ENCODE measurements at regions not wholly inside any gene's neighbourhood (a gene's known extent, or its start where the extent isn't known, plus 50 kb on each side); places are given as distances from the start of the nearest gene placed in this dataset.
"Not testable (repeated sequence)": the region's sequence is repeated elsewhere in the genome, so short reads cannot be mapped to it uniquely, and the experiment has no call there.

GRCh38 chrX:138067415-138067814 is 501.5 kb downstream of the ZIC3 start:
- Mint-ChIP-seq H3K4me3 (ENCODE audit: low read depth) (no peak overlapping the region), H3K9me3 (no peaks in the 10 kb centered on the region), H3K4me1 (ENCODE audit: low read depth) (no peaks in the 10 kb centered on the region), H3K27me3 (ENCODE audit: low read depth) (no peaks in the 10 kb centered on the region), H3K36me3 (ENCODE audit: low read depth) (no peaks in the 10 kb centered on the region), H3K27ac (no peak overlapping the region)
- intact Hi-C loops (cut with micrococcal nuclease), result no loop called here
- DNase-seq (ENCODE audit: low spot score), result no peak

DNA sequence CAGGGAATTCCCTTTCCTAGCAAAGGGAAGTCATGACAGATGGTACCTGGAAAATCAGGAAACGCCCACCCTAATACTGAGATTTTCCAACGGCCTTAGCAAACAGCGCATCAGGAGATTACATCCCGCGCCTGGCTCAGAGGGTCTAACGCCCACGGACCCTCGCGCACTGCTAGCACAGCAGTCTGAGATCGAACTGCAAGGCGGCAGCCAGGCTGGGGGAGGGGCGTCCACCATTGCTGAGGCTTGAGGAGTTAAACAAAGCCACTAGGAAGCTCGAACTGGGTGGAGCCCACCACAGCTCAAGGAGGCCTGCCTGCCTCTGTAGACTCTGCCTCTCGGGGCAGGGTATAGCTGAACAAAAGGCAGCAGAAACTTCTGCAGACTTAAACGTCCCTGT is 507.7 kb downstream of the ZIC3 start:
- H3K27me3 Mint-ChIP-seq (ENCODE audit: low read depth), result no peaks in the 10 kb centered on the region
- H3K4me3 Mint-ChIP-seq (ENCODE audit: low read depth), result no peak overlapping the region
- H3K4me1 Mint-ChIP-seq (ENCODE audit: low read depth), result no peaks in the 10 kb centered on the region
- H3K9me3 Mint-ChIP-seq, result no peaks in the 10 kb centered on the region
- DNase-seq (ENCODE audit: low spot score), result no peak
- intact Hi-C loops (cut with micrococcal nuclease), result no loop called here
- H3K27ac Mint-ChIP-seq, result no peak overlapping the region
- H3K36me3 Mint-ChIP-seq (ENCODE audit: low read depth), result no peaks in the 10 kb centered on the region

DNA sequence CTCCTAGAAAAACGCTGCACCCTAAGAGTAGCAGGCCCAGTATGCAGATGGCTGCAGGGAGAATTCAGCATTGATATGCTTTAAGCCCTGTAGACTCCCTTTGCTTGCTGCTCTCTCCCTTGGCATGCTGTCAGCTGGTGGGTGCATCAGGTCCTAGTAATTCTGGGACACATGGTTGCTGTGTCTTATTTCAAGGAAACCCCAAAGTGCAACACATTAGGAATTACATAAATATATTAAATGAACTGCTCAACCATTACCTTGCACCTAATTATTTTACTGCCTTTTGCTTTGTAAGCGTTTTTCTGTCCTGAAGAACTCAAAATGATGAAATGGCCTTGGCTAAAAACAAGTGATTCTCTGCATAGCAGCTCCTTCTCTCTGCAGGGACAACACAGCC is 516.3 kb downstream of the ZIC3 start:
- Mint-ChIP-seq H3K27me3 (ENCODE audit: low read depth) (no peaks in the 10 kb centered on the region), H3K4me1 (ENCODE audit: low read depth) (no peaks in the 10 kb centered on the region), H3K4me3 (ENCODE audit: low read depth) (no peak overlapping the region), H3K36me3 (ENCODE audit: low read depth) (no peaks in the 10 kb centered on the region), H3K9me3 (no peaks in the 10 kb centered on the region), H3K27ac (no peak overlapping the region)
- no peak for DNase-seq (ENCODE audit: low spot score)
- intact Hi-C loops (cut with micrococcal nuclease), result no loop called here

DNA sequence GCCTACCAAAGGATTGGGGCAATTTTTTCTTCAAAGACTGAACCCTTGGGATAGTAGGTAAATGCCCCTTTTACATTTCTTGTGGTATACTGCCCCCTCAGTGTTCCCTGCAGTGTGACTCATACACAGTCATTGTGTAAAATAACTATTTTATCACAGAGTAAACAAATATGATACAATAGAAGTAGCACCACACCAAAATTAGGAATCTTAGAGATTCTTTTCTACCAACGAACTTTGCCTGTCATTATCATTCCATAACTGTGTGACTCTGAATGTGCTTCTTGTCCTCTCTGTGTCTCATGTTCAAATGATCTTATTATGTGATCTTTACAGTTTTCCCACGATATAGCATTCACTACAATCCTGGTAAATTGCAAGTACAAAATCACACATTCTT is 517.0 kb downstream of the ZIC3 start:
- Mint-ChIP-seq H3K4me1 (ENCODE audit: low read depth) (no peaks in the 10 kb centered on the region), H3K27me3 (ENCODE audit: low read depth) (no peaks in the 10 kb centered on the region), H3K4me3 (ENCODE audit: low read depth) (no peak overlapping the region), H3K36me3 (ENCODE audit: low read depth) (no peaks in the 10 kb centered on the region), H3K27ac (no peak overlapping the region), H3K9me3 (no peaks in the 10 kb centered on the region)
- intact Hi-C loops (cut with micrococcal nuclease), result no loop called here
- no peak for DNase-seq (ENCODE audit: low spot score)

DNA sequence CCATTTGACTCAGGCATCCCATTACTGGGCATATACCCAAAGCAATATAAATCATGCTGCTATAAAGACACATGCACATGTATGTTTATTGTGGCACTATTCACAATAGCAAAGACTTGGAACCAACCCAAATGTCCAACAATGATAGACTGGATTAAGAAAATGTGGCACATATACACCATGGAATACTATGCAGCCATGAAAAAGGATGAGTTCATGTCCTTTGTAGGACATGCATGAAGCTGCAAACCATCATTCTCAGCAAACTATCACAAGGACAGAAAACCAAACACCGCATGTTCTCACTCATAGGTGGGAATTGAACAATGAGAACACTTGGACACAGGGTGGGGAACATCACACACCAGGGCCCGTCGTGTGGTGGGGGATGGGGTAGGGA is 545.0 kb downstream of the ZIC3 start:
- H3K4me3 Mint-ChIP-seq (ENCODE audit: low read depth); H3K27me3 Mint-ChIP-seq (ENCODE audit: low read depth); H3K4me1 Mint-ChIP-seq (ENCODE audit: low read depth); H3K9me3 Mint-ChIP-seq; intact Hi-C loops (cut with micrococcal nuclease); H3K36me3 Mint-ChIP-seq (ENCODE audit: low read depth); H3K27ac Mint-ChIP-seq; DNase-seq (ENCODE audit: low spot score): not testable (repeated sequence)

- intact Hi-C loops (cut with micrococcal nuclease), result loop anchor here (5.0 kb wide), 1 partner anchor 620 kb away; no protein-coding TSS in a partner anchor
- H3K36me3 Mint-ChIP-seq (ENCODE audit: low read depth), result no peaks in the 10 kb centered on the region
Measured at GRCh38 chrX:138127314-138127713, 561.4 kb downstream of the ZIC3 start.

DNA sequence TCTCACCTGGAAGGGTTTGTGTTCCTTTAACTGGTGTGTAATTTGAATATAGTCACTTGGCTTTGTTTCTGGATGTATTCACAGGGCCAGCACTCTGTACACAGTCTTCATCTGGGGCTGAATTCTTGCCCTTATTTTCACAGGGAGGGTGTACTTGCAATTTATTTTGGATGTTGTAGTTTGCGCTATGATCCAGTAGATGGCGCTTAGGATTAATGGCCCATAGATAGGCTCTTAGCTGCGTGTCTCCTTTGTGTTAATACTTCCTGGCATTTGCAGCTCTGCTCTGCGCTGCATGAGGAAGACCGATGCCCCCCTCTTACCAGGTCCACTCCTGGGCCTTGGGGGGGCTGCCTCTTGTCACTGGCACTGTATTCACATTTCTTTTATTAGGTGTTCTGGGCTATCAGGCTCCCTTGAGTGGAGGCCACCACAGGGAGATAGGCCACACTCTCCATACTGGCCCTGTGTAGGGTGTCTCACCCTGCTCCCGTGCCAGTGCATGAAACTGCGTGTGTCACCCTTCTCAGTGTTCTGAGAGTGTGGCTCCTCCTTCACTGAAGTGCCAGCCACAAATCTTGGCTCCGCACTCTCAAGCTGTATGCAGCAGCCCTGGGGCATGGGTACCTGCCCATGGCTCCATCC is 562.2 kb downstream of the ZIC3 start:
- DNase-seq (ENCODE audit: low spot score), result no peak

More at GRCh38 chrX:138127314-138127713, 561.4 kb downstream of the ZIC3 start:
- Mint-ChIP-seq H3K9me3 (no peaks in the 10 kb centered on the region), H3K4me1 (ENCODE audit: low read depth) (no peaks in the 10 kb centered on the region), H3K27ac (no peak overlapping the region), H3K27me3 (ENCODE audit: low read depth) (no peaks in the 10 kb centered on the region), H3K4me3 (ENCODE audit: low read depth) (no peak overlapping the region)
- no peak for DNase-seq (ENCODE audit: low spot score)

GRCh38 chrX:138150709-138151108 is 560.8 kb downstream of the FGF13 start:
- no peaks in the 10 kb centered on the region for H3K36me3 Mint-ChIP-seq (ENCODE audit: low read depth)
- intact Hi-C loops (cut with micrococcal nuclease), result no loop called here
- H3K9me3 Mint-ChIP-seq, result no peaks in the 10 kb centered on the region
- no peaks in the 10 kb centered on the region for H3K4me1 Mint-ChIP-seq (ENCODE audit: low read depth)
- no peak for DNase-seq (ENCODE audit: low spot score)
- H3K4me3 Mint-ChIP-seq (ENCODE audit: low read depth), result no peak overlapping the region
- no peaks in the 10 kb centered on the region for H3K27me3 Mint-ChIP-seq (ENCODE audit: low read depth)
- H3K27ac Mint-ChIP-seq, result no peak overlapping the region

More for the DNA sequence above, 562.2 kb downstream of the ZIC3 start:
- Mint-ChIP-seq H3K27ac (no peak overlapping the region), H3K9me3 (no peaks in the 10 kb centered on the region), H3K27me3 (ENCODE audit: low read depth) (no peaks in the 10 kb centered on the region), H3K4me1 (ENCODE audit: low read depth) (no peaks in the 10 kb centered on the region), H3K4me3 (ENCODE audit: low read depth) (no peak overlapping the region), H3K36me3 (ENCODE audit: low read depth) (no peaks in the 10 kb centered on the region)
- intact Hi-C loops (cut with micrococcal nuclease), result loop anchor here (5.0 kb wide), 1 partner anchor 619 kb away; no protein-coding TSS in a partner anchor

- Mint-ChIP-seq H3K27me3 (ENCODE audit: low read depth) (no peaks in the 10 kb centered on the region), H3K4me3 (ENCODE audit: low read depth) (no peak overlapping the region), H3K36me3 (ENCODE audit: low read depth) (no peaks in the 10 kb centered on the region), H3K9me3 (no peaks in the 10 kb centered on the region), H3K27ac (no peak overlapping the region), H3K4me1 (ENCODE audit: low read depth) (no peaks in the 10 kb centered on the region)
- intact Hi-C loops (cut with micrococcal nuclease), result no loop called here
- no peak for DNase-seq (ENCODE audit: low spot score)
Measured at GRCh38 chrX:138157850-138158249, 553.7 kb downstream of the FGF13 start.

GRCh38 chrX:138191998-138192397 is 519.5 kb downstream of the FGF13 start:
- Mint-ChIP-seq H3K27ac (no peak overlapping the region), H3K27me3 (ENCODE audit: low read depth) (no peaks in the 10 kb centered on the region), H3K4me3 (ENCODE audit: low read depth) (no peak overlapping the region), H3K4me1 (ENCODE audit: low read depth) (no peaks in the 10 kb centered on the region), H3K36me3 (ENCODE audit: low read depth) (no peaks in the 10 kb centered on the region), H3K9me3 (no peaks in the 10 kb centered on the region)
- intact Hi-C loops (cut with micrococcal nuclease), result loop anchor here (5.0 kb wide), 1 partner anchor 555 kb away; no protein-coding TSS in a partner anchor
- no peak for DNase-seq (ENCODE audit: low spot score)

- DNase-seq (ENCODE audit: low spot score), result no peak
- H3K9me3 Mint-ChIP-seq, result no peaks in the 10 kb centered on the region
- no peak overlapping the region for H3K4me3 Mint-ChIP-seq (ENCODE audit: low read depth)
- intact Hi-C loops (cut with micrococcal nuclease), result no loop called here
- H3K27me3 Mint-ChIP-seq (ENCODE audit: low read depth), result no peaks in the 10 kb centered on the region
- H3K36me3 Mint-ChIP-seq (ENCODE audit: low read depth), result no peaks in the 10 kb centered on the region
- no peak overlapping the region for H3K27ac Mint-ChIP-seq
- no peaks in the 10 kb centered on the region for H3K4me1 Mint-ChIP-seq (ENCODE audit: low read depth)
Measured at GRCh38 chrX:138229718-138230117, 481.8 kb downstream of the FGF13 start.

GRCh38 chrX:138240266-138240665 is 471.3 kb downstream of the FGF13 start:
- Mint-ChIP-seq H3K9me3 (no peaks in the 10 kb centered on the region), H3K27me3 (ENCODE audit: low read depth) (no peaks in the 10 kb centered on the region), H3K27ac (no peak overlapping the region), H3K36me3 (ENCODE audit: low read depth) (no peaks in the 10 kb centered on the region), H3K4me1 (ENCODE audit: low read depth) (no peaks in the 10 kb centered on the region), H3K4me3 (ENCODE audit: low read depth) (no peak overlapping the region)
- no peak for DNase-seq (ENCODE audit: low spot score)
- intact Hi-C loops (cut with micrococcal nuclease), result no loop called here

- Mint-ChIP-seq H3K36me3 (ENCODE audit: low read depth) (no peaks in the 10 kb centered on the region), H3K4me3 (ENCODE audit: low read depth) (no peak overlapping the region), H3K27ac (no peak overlapping the region), H3K27me3 (ENCODE audit: low read depth) (no peaks in the 10 kb centered on the region), H3K9me3 (no peaks in the 10 kb centered on the region), H3K4me1 (ENCODE audit: low read depth) (no peaks in the 10 kb centered on the region)
- intact Hi-C loops (cut with micrococcal nuclease), result no loop called here
- DNase-seq (ENCODE audit: low spot score), result no peak
Measured at GRCh38 chrX:138254001-138254400, 457.5 kb downstream of the FGF13 start.

DNA sequence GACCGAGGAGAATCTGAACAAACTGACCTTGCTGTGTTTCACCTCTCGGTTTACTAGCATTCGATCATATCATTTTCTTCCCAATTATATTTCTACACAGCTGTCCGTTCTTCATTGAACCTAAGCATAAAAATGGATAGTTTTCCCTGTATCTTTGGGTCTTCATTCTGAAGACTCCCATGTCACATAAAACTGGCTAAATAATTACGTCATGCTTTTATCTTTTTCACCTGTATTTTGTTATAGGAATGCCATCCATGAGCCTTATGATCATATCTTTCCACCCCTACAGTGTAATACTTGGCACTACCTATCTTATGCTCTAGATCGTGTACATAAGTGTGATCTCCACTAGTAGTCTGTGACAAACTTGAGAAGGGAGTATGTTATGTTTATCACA is 456.1 kb downstream of the FGF13 start:
- Mint-ChIP-seq H3K9me3 (no peaks in the 10 kb centered on the region), H3K27ac (no peak overlapping the region), H3K4me3 (ENCODE audit: low read depth) (no peak overlapping the region), H3K36me3 (ENCODE audit: low read depth) (no peaks in the 10 kb centered on the region), H3K4me1 (ENCODE audit: low read depth) (no peaks in the 10 kb centered on the region), H3K27me3 (ENCODE audit: low read depth) (no peaks in the 10 kb centered on the region)
- DNase-seq (ENCODE audit: low spot score), result no peak
- intact Hi-C loops (cut with micrococcal nuclease), result no loop called here
